Activated CD4-positive, alpha-beta T cell treated with anti-CD3 and anti-CD28 coated beads for 4 hours (primary cell): ENCODE measurements at regions not wholly inside any gene's neighbourhood (a gene's known extent, or its start where the extent isn't known, plus 50 kb on each side); places are given as distances from the start of the nearest gene placed in this dataset.

Experiments used
- DNase-seq, 2 donors: peaks; one replicate each; pipeline ENCODE4 v3.0.0-alpha.2; 2020

DNA sequence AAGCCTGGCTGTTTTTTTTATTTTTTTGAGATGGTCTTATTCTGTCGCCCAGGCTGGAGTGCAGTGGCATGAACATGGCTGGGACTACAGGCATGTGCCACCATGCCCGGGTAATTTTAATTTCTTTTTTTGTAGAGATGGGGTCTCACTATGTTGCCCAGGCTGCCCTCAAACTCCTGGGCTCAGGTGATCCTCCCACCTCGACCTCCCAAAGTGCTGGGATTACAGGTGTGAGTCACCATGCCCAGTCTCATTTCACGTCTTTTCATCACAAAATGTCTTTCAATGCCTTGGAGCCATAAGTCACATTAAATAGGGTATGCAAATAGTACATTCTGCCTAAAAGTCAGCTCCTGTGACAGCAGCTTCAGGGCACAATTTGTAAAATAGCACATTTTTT lies 52.8 kb downstream of the SOX2 start:
- DNase-seq, result no peak

DNA sequence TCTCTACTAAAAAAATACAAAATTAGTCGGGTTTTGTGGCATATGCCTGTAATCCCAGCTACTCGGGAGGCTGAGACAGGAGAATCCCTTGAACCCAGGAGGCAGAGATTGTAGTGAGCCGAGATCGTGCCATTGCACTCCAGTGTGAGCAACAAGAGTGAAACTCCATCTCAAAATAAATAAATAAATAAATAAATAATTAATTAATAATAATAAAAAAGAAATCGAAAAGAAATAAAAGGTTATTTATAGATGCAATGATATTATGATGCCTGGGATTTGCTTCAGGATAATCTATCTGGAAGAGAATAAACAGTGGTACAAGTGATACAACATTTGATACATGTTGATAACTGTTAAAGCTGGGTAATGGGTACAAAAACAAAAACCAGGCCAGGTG lies 58.6 kb downstream of the SOX2 start:
- DNase-seq, result no peak

GRCh38 chr3:181771120-181771519 lies 59.4 kb downstream of the SOX2 start:
- no peak for DNase-seq

GRCh38 chr3:181772166-181772565 lies 60.4 kb downstream of the SOX2 start:
- no peak for DNase-seq

DNA sequence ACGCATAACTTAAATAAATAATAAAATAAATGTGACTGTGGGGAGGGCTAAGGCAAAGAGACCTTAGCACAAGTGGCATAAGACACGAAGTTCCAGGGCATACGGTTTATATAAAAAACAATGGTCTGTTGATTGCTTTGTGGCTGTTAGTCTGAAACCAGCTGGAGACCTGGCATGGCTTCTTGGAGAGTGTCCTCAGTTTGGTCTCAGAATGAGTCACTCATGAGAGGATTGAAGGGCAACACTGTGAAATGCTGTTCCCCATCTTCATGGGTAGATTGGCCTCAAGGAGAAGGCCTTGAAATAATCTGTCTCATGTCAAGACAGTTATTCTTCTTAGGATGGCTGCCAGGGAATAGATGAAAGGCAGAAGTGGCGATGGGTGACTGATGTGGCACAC lies 62.2 kb downstream of the SOX2 start:
- DNase-seq, result no peak

DNA sequence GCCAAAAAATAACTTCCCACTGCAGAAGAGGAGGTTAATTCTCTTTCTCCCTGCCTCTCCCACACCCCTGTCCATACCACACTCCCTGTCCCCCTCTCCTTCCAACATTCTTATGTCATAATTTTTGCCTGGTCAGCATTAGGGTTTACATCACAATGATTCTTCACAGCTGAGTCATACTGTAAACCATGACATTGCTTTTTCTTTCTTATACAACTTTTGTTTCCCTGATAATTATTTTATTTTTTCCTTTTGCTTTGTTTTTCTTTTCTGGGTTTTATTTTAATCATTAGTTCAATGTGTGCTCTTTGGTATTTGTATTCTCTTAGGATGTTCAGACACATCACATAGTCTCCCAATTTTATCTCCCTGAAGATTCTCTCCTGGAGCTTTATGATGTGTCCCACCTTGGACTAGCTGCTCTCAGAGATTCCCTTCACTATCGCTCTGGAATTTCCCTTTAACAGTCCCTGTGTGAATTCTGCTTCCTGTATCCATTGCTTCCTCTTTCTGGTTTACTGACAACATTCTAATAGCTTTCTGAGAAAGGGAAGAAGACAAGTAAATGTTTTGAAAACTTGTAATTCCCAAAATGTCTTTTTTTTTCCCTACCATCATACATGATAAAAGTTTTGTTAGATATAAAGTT lies 70.7 kb downstream of the SOX2 start:
- DNase-seq, result no peak

- DNase-seq, result no peak
Observed at GRCh38 chr3:181790561-181790960, 78.8 kb downstream of the SOX2 start.

DNA sequence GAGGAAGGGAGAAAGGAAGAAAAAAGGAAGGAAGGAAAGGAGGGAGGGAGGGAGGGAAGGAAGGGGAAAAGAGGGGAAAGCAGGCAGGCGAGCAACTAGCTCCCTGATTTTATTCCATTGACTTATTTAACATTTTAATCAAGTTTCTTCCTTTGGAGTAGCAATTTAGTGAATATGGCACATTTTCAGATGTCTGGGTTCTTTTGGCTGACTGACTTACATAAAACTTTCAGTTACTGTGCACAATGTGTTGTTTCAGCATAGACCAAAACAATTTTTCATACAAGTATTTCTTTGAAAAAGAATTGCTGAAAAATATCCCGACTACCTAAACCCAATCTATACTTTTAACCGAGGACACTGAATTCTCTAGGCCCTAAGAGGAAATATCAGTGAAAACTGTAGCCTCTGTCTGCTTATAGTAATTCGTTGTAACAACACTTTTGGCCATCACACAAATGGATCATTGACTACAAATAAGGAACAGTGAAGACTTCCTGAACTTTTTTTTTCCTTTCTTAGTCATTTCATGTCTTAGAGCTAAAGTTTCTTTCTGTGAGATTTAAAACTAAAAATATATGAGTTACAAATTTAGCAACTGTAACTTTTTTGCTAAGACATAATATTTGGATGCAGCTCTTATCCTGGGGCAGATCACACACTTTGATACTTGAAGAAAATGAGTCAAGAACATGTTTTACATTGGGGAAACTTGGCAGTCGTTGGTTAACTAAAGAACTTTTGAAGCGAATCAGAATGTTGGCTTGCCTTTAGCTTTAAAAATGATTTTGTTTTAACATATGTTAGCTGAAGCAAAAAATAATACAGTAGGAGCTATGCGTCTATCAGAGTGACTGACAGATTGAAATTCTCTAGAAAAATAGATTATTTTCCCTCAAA lies 79.6 kb downstream of the SOX2 start:
- no peak for DNase-seq

- no peak for DNase-seq
Observed at GRCh38 chr3:181793006-181793405, 81.3 kb downstream of the SOX2 start.

DNA sequence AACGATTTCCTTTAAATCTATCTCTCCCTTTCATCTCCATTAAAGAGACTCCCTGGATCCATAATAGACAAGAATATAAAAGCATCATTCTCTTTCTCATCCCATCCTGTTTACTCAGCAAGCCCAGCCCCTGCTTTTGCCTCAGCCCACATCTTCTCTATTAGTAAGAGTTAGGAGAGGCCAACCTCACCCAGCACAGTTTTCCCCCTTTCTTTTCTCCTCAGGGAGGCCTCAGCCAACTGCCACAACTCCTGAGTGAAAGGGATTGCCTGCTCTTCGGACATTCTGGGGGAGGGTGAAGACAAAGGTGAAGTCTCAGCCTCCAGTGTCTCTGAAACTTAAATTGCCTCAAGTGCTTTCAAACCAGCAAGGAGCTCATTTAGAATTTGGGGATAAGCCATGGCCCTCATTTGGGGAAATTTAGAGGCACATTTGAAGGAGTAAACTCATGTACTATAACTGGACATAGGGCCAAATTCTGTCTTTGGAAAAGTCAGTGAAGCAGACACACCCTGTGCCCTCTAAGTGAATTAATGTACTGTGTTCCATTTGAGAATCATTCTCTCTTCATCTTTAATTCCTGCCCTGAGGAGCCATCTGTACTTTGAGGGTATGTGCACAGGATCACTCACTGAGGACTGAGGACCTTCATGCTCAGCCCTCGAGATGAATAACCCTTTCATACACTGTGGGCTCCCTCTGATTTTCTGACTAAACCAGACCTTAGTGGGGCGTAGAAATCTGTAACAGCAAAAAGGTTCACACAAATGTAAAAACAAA lies 82.5 kb downstream of the SOX2 start:
- DNase-seq, result no peak

- no peak for DNase-seq
Observed at GRCh38 chr3:181796641-181797040, 84.9 kb downstream of the SOX2 start.

DNA sequence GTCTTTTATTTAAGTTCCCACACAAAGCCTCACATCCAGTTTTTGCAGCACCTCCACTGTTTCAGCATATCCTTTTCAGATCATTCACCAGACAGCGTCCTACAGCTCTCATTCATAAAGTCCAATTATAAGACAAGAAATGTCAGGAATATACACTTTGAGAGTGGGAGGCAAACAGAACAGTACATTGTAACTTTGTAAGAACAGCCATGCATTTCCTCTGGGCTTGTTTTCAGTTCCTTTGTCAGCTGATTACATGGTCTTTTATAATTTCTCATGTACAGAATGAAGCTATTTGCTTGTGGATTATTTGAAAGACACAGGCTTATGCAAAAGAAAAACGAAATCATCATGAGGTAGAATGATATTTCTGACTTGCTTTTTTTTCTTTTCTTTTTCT lies 85.7 kb downstream of the SOX2 start:
- DNase-seq, result no peak

GRCh38 chr3:181805703-181806102 lies 94.0 kb downstream of the SOX2 start:
- DNase-seq, result no peak

DNA sequence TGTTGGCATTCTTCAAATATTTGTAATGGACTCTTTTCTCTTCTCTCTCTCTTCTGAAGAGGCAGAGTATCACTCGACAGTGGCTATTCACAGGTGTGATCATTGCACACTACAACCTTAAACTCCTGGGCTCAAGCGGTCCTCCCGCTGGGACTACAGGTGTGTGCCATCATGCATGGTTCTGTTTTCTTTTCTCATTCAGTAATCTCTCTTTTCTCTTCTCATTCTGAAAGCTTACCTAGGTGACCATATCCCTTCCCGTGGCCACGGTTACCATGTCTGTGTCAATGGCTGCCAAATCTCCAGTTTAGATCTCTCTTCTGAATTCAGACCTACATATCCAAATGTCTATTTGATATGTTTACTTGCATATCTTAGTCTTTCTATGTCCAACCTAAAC lies 96.3 kb downstream of the SOX2 start:
- no peak for DNase-seq

DNA sequence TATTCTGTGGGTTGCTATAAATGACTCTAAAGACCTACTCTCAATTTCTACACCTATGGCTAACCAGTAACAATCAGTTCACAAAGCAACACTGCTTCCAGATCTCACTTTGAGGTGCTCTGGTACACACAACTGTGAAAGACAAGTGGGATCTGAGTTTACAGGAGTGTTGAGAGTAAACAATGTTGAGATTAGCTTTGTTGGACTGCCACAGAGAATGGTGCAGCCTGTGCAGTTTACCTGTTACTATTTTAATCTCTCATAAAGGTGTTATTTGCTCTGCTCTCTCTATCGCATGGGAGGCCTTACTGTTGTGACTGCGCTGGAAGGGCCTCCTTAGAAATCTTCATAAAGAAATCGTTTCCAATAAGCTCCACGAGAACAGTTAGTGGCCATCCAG lies 112.0 kb downstream of the SOX2 start:
- no peak for DNase-seq

DNA sequence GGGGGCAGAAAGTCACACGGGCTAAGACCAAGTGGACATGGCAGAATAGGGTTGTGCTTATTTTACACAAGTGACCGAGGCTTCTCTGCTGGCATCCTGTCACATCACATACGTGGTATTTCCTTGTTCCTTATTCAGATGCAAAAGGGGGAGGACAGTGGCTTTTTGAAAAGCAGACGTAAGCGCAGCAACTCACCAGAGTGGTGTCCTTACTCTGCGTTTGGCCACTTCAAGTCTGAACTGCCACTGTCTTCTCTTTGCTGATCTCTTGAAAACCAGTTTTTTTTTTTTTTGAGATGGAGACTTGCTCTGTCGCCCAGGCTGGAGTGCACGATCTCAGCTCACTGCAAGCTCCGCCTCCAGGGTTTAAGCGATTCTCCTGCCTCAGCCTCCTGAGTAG lies 113.2 kb downstream of the SOX2 start:
- no peak for DNase-seq

DNA sequence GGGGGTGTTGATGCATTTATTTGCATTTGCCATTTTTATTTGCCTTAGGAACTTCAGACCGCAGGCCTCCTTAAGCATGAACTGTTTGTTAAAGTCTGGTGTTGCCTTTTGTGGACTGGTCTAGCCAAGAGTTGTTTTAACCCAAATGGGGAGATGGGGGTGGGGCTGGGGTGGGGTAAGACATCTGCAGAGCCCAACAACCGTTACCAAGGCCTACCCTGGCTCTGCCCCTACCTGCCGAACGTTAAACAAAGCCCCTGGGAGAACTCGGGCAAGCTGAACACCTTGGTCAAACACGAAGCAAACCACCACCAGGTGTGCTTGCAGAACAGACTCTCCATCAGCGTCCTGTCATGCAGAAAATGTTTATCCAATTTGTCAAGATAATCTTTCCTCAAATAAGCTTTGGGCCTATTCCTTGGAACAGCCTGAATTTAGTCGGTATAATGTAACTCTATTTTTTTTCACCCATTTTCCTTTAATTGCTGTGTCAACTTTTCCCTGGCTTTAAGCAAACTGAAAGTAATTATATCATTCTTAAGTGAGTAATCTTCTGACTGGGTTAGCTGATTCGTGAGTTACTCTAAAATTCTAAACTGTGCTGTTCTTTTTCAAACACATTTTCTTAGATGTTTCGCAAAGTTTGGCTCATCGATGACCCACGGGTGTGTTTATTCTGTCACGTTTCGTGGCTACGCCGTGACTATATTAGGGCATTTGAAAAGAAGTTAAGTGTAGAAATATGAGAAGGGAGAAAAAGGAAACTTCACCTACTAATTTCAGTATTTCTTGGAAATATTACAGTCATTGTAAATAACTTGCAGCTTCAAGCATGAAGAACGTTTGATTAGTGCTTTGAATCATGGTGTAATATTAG lies 127.6 kb downstream of the SOX2 start:
- no peak for DNase-seq

GRCh38 chr3:181839916-181840297 lies 128.2 kb downstream of the SOX2 start:
- no peak for DNase-seq

- DNase-seq, result no peak
Observed at GRCh38 chr3:181844211-181844610, 132.5 kb downstream of the SOX2 start.

DNA sequence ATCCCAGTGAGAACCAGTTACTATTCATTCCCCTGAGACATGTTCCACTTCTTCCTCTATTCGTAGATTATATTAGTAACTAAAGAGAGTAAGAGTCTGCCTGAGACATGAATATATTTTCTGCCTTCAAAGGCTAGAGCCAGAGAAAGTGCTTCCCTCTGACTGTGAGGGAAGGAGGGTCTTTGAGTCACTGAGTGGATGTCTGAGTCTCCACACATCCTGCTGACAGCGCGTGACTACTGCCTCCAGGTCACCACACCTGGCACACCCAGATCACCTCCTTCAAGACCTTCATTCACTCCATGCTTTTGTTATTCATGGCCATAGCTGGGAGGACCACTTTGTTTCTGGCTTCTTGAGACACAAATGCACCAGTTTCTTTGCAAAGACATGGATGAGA lies 135.6 kb downstream of the SOX2 start:
- DNase-seq, result no peak

- DNase-seq, result no peak
Observed at GRCh38 chr3:181851063-181851462, 139.3 kb downstream of the SOX2 start.

- DNase-seq, result no peak
Observed at GRCh38 chr3:181855825-181856224, 144.1 kb downstream of the SOX2 start.

DNA sequence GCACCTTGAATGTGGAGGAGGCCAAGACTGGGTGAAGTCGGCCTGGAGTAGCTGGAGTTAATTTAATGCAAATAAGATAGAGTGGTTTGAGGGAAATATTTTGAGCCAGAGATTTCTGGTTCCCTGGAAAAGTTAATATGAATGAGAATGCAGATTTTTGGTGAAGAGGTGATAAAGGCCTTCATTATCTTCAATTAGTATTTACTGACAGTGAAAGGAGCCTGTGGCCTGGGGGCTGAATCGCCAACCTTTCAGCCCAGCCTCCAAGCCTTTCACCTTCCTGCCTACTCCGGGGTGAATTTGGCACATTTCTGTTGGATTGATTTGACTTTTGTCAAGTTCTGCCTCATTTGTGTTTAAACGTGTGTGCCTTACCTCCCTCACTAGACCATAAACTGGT lies 147.8 kb downstream of the SOX2 start:
- DNase-seq, result no peak
